Hepatocyte (in vitro differentiated cells): ENCODE measurements at regions not wholly inside any gene's neighbourhood (a gene's known extent, or its start where the extent isn't known, plus 50 kb on each side); places are given as distances from the start of the nearest gene placed in this dataset.

Experiments
- CTCF ChIP-seq: fragments of 200-600 bp; sonication (generic); IDR thresholded peaks from 2 replicates; pipeline ENCODE4 v1.5.1; 2016; ENCODE audit warnings: antibody characterized with exemption, mild to moderate bottlenecking; ENCODE audit not compliant: poor library complexity
- EZH2 ChIP-seq: fragments of 200-600 bp; sonication (generic); IDR thresholded peaks from 2 replicates; pipeline ENCODE4 v1.6.1; 2016; ENCODE audit warnings: antibody characterized with exemption, mild to moderate bottlenecking, borderline replicate concordance
- EZH2phosphoT487 ChIP-seq: fragments of 200-600 bp; sonication (generic); IDR thresholded peaks from one replicate; pipeline ENCODE4 v1.6.1; 2018; ENCODE audit warnings: antibody characterized with exemption, mild to moderate bottlenecking, low read depth, moderate library complexity; ENCODE audit not compliant: unreplicated experiment, severe bottlenecking

- no peak for TF ChIP-seq CTCF
- TF ChIP-seq EZH2phosphoT487: no peak
- no peak for TF ChIP-seq EZH2
Observed at GRCh38 chr1:60620087-60620486, 462.3 kb upstream of the NFIA start.
